NT2/D1 (cell line): ENCODE measurements at regions not wholly inside any gene's neighbourhood (a gene's known extent, or its start where the extent isn't known, plus 50 kb on each side); places are given as distances from the start of the nearest gene placed in this dataset.

ENCODE experiments used
- YY1 ChIP-seq: IDR thresholded peaks from 2 replicates; pipeline ENCODE4 v1.6.1; 2011; ENCODE audit not compliant: insufficient read length, insufficient read depth
- ZNF274 ChIP-seq: IDR thresholded peaks from 2 replicates; pipeline ENCODE4 v1.6.1; 2011; ENCODE audit warnings: mild to moderate bottlenecking, low read depth, low read length

- TF ChIP-seq ZNF274 (no peak), YY1 (no peak)
Observed at GRCh38 chr1:70866542-70867264, 180.9 kb downstream of the PTGER3 start.
